Natural killer cell (primary cell): ENCODE measurements at regions not wholly inside any gene's neighbourhood (a gene's known extent, or its start where the extent isn't known, plus 50 kb on each side); places are given as distances from the start of the nearest gene placed in this dataset.

Experiments used
- ATAC-seq, 3 donors: fragments of 150-1000 bp in 2 of 3; fragments of 200-7000 bp in 1 of 3; cut with Tn5 transposase; 1 replicate in 1 of 3; 2 replicates in 2 of 3; pipeline ENCODE4 v1.10.0; 2021; ENCODE audit warnings: mild to moderate bottlenecking in 2 of 3, moderate library complexity in 2 of 3
- DNase-seq, 2 donors: peaks; one replicate each; pipeline versions ENCODE4 v3.0.0 to v3.0.0-alpha.2; 2013 to 2021; ENCODE audit warnings: mixed read lengths in 1 of 2
- H3K27ac ChIP-seq: one replicate; pipeline ENCODE4 v1.5.1; 2013; ENCODE audit warnings: mild to moderate bottlenecking, low read length
- H3K27me3 ChIP-seq: one replicate; pipeline ENCODE4 v1.6.1; 2013; ENCODE audit warnings: low read length; ENCODE audit not compliant: control insufficient read depth, insufficient read depth
- H3K36me3 ChIP-seq: one replicate; pipeline ENCODE4 v1.6.1; 2013; ENCODE audit warnings: low read length; ENCODE audit not compliant: control insufficient read depth, insufficient read depth
- H3K4me1 ChIP-seq: one replicate; pipeline ENCODE4 v1.6.1; 2013; ENCODE audit warnings: low read length; ENCODE audit not compliant: control insufficient read depth, insufficient read depth
- H3K4me3 ChIP-seq: one replicate; pipeline ENCODE4 v1.5.1; 2013; ENCODE audit warnings: low read length
- H3K9me3 ChIP-seq: one replicate; pipeline ENCODE4 v1.6.1; 2013; ENCODE audit warnings: low read length; ENCODE audit not compliant: control insufficient read depth, insufficient read depth
- H3K27ac Mint-ChIP-seq, 2 donors: one replicate each; pipeline ENCODE4 v1.8.0; 2022; ENCODE audit warnings: mild to moderate bottlenecking in 2 of 2, mixed read lengths in 2 of 2, moderate library complexity in 1 of 2
- H3K27me3 Mint-ChIP-seq, 2 donors: one replicate each; pipeline ENCODE4 v1.8.0; 2022; ENCODE audit warnings: low read depth in 2 of 2, mixed read lengths in 2 of 2
- H3K36me3 Mint-ChIP-seq: one replicate; pipeline ENCODE4 v1.8.0; 2022; ENCODE audit warnings: mixed read lengths
- H3K4me1 Mint-ChIP-seq, 2 donors: one replicate each; pipeline ENCODE4 v1.8.0; 2022; ENCODE audit warnings: mixed read lengths in 2 of 2
- H3K4me3 Mint-ChIP-seq: one replicate; pipeline ENCODE4 v1.8.0; 2022; ENCODE audit warnings: mild to moderate bottlenecking, moderate library complexity, mixed read lengths
- H3K9me3 Mint-ChIP-seq, 2 donors: one replicate each; pipeline ENCODE4 v1.8.0; 2022; ENCODE audit warnings: mixed read lengths in 2 of 2
- CTCF ChIP-seq: fragments of 200-600 bp; IDR thresholded peaks from one replicate; pipeline ENCODE4 v1.8.0; 2022; ENCODE audit warnings: antibody characterized with exemption
- WGBS: methylation state at CpG from one replicate; pipeline ENCODE4 v1.1.7; 2013; ENCODE audit warnings: missing lambda C conversion rate; ENCODE audit not compliant: insufficient coverage; 5-methylcytosine and 5-hydroxymethylcytosine counted together
- intact Hi-C: fragments of 100-400 bp; cut with micrococcal nuclease; formaldehyde crosslinking; loops from one replicate; pipeline ENCODE4 v1.14.2; 2022

- ATAC-seq (no peak), DNase-seq (no peak)
- H3K4me1 ChIP-seq = no peaks in the 10 kb centered on the region
- no peak overlapping the region for H3K4me3 ChIP-seq
- no peaks in the 10 kb centered on the region for H3K36me3 Mint-ChIP-seq
- H3K9me3 Mint-ChIP-seq = peaks cover 0 to 3% of the 10 kb centered on the region in 2 donors
- no peak overlapping the region for H3K27ac Mint-ChIP-seq
- H3K4me1 Mint-ChIP-seq = peaks cover 9 to 10% of the 10 kb centered on the region in 2 donors
- no peaks in the 10 kb centered on the region for H3K27me3 ChIP-seq
- intact Hi-C loops = no loop called here
- H3K4me3 Mint-ChIP-seq = no peak overlapping the region
- no peaks in the 10 kb centered on the region for H3K9me3 ChIP-seq
- H3K36me3 ChIP-seq = no peaks in the 10 kb centered on the region
- TF ChIP-seq CTCF = no peak
- no peaks in the 10 kb centered on the region for H3K27me3 Mint-ChIP-seq
- no peak overlapping the region for H3K27ac ChIP-seq
These were observed 514.8 kb upstream of the NOX3 start for GRCh38 chr6:155970472-155970871.

GRCh38 chr6:155968921-155969320, 513.3 kb upstream of the NOX3 start:
- TF ChIP-seq CTCF = no peak
- no peaks in the 10 kb centered on the region for H3K27me3 Mint-ChIP-seq
- no peaks in the 10 kb centered on the region for H3K9me3 ChIP-seq
- peaks cover 0 to 3% of the 10 kb centered on the region in 2 donors for H3K9me3 Mint-ChIP-seq
- DNase-seq (no peak), ATAC-seq (no peak)
- intact Hi-C loops = no loop called here
- H3K27ac ChIP-seq = no peak overlapping the region
- H3K4me3 ChIP-seq = no peak overlapping the region
- peaks cover 8% of the 10 kb centered on the region in 2 donors for H3K4me1 Mint-ChIP-seq
- no peaks in the 10 kb centered on the region for H3K27me3 ChIP-seq
- no peak overlapping the region for H3K27ac Mint-ChIP-seq
- no peaks in the 10 kb centered on the region for H3K36me3 ChIP-seq
- 100% methylated on average over 1 of the region's 1 CpG for WGBS
- H3K4me3 Mint-ChIP-seq = no peak overlapping the region
- no peaks in the 10 kb centered on the region for H3K36me3 Mint-ChIP-seq
- H3K4me1 ChIP-seq = no peaks in the 10 kb centered on the region

DNA sequence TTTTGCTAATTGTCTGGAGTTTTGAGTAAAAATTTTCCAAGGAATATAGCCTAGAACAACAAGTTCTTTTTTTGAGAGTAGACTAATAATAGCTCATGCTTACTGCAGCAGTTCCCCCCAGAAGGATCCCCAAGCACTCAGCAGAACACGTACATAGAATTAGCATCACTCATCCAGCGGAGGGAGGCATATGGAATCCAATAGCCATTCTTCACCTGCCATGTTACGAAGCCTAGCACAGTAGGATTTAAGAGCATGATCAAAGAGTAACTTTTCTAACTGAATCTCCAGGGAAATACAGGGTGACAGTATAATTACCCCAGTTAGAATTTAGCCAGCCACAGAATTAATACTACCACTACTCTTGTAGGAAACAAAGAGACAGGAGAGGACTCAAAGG, 511.7 kb upstream of the NOX3 start:
- no peaks in the 10 kb centered on the region for H3K4me1 ChIP-seq
- ATAC-seq (no peak), DNase-seq (no peak)
- WGBS = 96% methylated on average over 3 of the region's 3 CpGs
- no peaks in the 10 kb centered on the region for H3K9me3 ChIP-seq
- H3K4me3 Mint-ChIP-seq = no peak overlapping the region
- H3K27ac ChIP-seq = no peak overlapping the region
- peaks cover 0 to 3% of the 10 kb centered on the region in 2 donors for H3K9me3 Mint-ChIP-seq
- no peaks in the 10 kb centered on the region for H3K4me1 Mint-ChIP-seq
- H3K36me3 ChIP-seq = no peaks in the 10 kb centered on the region
- intact Hi-C loops = no loop called here
- H3K4me3 ChIP-seq = no peak overlapping the region
- H3K27me3 ChIP-seq = no peaks in the 10 kb centered on the region
- H3K27ac Mint-ChIP-seq = no peak overlapping the region
- no peaks in the 10 kb centered on the region for H3K27me3 Mint-ChIP-seq
- H3K36me3 Mint-ChIP-seq = no peaks in the 10 kb centered on the region
- no peak for TF ChIP-seq CTCF

- no peaks in the 10 kb centered on the region for H3K4me1 Mint-ChIP-seq
- no peak for TF ChIP-seq CTCF
- H3K27ac Mint-ChIP-seq = no peak overlapping the region
- no peak overlapping the region for H3K27ac ChIP-seq
- H3K36me3 Mint-ChIP-seq = no peaks in the 10 kb centered on the region
- H3K27me3 ChIP-seq = no peaks in the 10 kb centered on the region
- H3K4me3 Mint-ChIP-seq = no peak overlapping the region
- H3K27me3 Mint-ChIP-seq = no peaks in the 10 kb centered on the region
- H3K9me3 ChIP-seq = no peaks in the 10 kb centered on the region
- no peaks in the 10 kb centered on the region for H3K4me1 ChIP-seq
- peaks cover 3 to 5% of the 10 kb centered on the region in 2 donors for H3K9me3 Mint-ChIP-seq
- intact Hi-C loops = no loop called here
- DNase-seq (no peak), ATAC-seq (no peak)
- H3K36me3 ChIP-seq = no peaks in the 10 kb centered on the region
- 100% methylated on average over 1 of the region's 2 CpGs for WGBS
- H3K4me3 ChIP-seq = no peak overlapping the region
These were observed 508.9 kb upstream of the NOX3 start for GRCh38 chr6:155964544-155964943.
